Skeletal muscle tissue (tissue), 3 donors: ENCODE measurements at regions not wholly inside any gene's neighbourhood (a gene's known extent, or its start where the extent isn't known, plus 50 kb on each side); places are given as distances from the start of the nearest gene placed in this dataset.

ENCODE experiments used
- H3K27ac ChIP-seq: one replicate; pipeline ENCODE4 v1.7.0; 2013; ENCODE audit warnings: mild to moderate bottlenecking, low read depth, low read length, inconsistent platforms
- H3K27me3 ChIP-seq, 3 donors: one replicate each; pipeline ENCODE4 v1.7.0; 2013; ENCODE audit warnings: low read length in 3 of 3; ENCODE audit not compliant: control insufficient read depth in 3 of 3, insufficient read depth in 3 of 3
- H3K36me3 ChIP-seq, 3 donors: one replicate each; pipeline ENCODE4 v1.7.0; 2013; ENCODE audit warnings: low read length in 3 of 3; ENCODE audit not compliant: control insufficient read depth in 3 of 3, insufficient read depth in 3 of 3
- H3K4me1 ChIP-seq, 3 donors: one replicate each; pipeline ENCODE4 v1.7.0; 2013; ENCODE audit warnings: low read length in 3 of 3, mild to moderate bottlenecking in 3 of 3; ENCODE audit not compliant: control insufficient read depth in 3 of 3, insufficient read depth in 3 of 3
- H3K4me3 ChIP-seq, 3 donors: one replicate each; pipeline ENCODE4 v1.7.0; 2013; ENCODE audit warnings: low read length in 3 of 3
- H3K9ac ChIP-seq, 3 donors: one replicate each; pipeline ENCODE4 v1.7.0; 2013; ENCODE audit warnings: low read length in 3 of 3, mild to moderate bottlenecking in 3 of 3, moderate library complexity in 2 of 3, low read depth in 1 of 3
- H3K9me3 ChIP-seq, 3 donors: one replicate each; pipeline ENCODE4 v1.7.0; 2013; ENCODE audit warnings: low read length in 3 of 3; ENCODE audit not compliant: control insufficient read depth in 3 of 3
- donor health status: Osteomylitis.

DNA sequence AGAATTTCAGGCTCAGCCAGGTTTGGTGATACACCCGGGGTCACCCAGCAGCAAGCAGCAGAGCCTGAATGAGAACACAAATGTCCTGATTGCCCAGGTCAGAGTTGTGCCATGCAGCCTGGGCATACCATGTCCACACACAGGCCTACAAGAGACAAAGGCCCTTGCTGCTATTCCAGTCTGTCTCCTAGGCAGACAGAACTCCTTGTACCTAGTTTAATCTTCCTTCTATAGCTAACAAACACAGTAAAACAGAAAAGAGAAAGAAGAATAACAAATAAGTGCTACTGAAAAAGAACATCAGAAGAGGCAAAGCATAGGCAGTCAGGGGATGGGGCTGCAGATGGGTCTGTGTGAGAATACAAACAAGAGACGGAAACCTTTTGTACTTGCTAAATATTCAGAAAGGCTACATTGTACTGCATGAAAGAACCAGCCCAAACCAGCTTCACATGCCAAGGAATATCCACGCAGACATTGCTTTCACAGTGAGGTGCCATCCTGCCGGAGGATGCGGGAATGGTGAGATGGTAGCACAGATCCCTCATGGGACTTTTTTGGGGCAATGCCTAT is 401.7 kb downstream of the OMA1 start:
- no peaks in the 10 kb centered on the region for H3K9me3 ChIP-seq
- no peak overlapping the region for H3K9ac ChIP-seq
- no peaks in the 10 kb centered on the region for H3K27me3 ChIP-seq
- H3K4me3 ChIP-seq = no peak overlapping the region
- H3K4me1 ChIP-seq = no peaks in the 10 kb centered on the region
- H3K36me3 ChIP-seq = no peaks in the 10 kb centered on the region
- no peak overlapping the region for H3K27ac ChIP-seq

DNA sequence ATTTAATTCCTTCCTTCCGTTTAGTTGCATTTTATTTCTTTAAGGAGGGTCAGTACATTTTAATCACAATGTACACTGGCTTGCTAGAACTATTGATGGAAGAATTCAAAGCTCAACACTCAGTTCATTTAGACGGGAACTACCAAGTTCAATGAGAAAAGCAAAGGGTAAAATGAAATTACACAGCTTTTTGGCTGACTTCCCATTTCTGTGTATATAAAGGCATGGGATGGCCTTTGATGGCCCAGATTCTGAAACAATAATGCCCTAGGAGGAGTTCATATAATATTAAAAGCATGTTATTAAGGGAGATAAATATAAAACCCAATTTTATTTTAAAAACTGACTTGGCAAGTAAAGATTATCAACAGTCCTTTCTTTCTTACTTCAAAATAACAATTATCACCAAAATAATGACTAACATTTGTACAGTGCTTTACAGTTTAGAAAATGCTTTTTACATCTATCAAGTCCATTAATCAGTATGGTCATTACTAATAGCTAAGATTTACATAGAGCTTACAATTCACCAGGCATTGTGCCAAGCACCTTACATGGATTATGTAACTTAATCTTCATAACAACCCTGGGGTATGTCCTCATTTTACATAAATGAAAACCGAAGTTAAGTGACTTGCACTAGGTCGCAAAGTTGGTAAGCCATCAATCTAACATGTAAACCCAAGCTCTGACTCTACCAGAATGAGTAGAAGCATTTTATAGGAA is 402.4 kb downstream of the OMA1 start:
- no peak overlapping the region for H3K9ac ChIP-seq
- H3K4me1 ChIP-seq = no peaks in the 10 kb centered on the region
- no peaks in the 10 kb centered on the region for H3K9me3 ChIP-seq
- H3K4me3 ChIP-seq = no peak overlapping the region
- H3K27ac ChIP-seq = no peak overlapping the region
- no peaks in the 10 kb centered on the region for H3K27me3 ChIP-seq
- no peaks in the 10 kb centered on the region for H3K36me3 ChIP-seq

GRCh38 chr1:58136387-58136786 is 410.1 kb downstream of the OMA1 start:
- H3K36me3 ChIP-seq = no peaks in the 10 kb centered on the region
- peaks cover 0 to 3% (median 0%) of the 10 kb centered on the region in 3 donors for H3K9me3 ChIP-seq
- H3K9ac ChIP-seq = no peak overlapping the region
- H3K27me3 ChIP-seq = no peaks in the 10 kb centered on the region
- no peaks in the 10 kb centered on the region for H3K4me1 ChIP-seq
- no peak overlapping the region for H3K4me3 ChIP-seq
- no peak overlapping the region for H3K27ac ChIP-seq

DNA sequence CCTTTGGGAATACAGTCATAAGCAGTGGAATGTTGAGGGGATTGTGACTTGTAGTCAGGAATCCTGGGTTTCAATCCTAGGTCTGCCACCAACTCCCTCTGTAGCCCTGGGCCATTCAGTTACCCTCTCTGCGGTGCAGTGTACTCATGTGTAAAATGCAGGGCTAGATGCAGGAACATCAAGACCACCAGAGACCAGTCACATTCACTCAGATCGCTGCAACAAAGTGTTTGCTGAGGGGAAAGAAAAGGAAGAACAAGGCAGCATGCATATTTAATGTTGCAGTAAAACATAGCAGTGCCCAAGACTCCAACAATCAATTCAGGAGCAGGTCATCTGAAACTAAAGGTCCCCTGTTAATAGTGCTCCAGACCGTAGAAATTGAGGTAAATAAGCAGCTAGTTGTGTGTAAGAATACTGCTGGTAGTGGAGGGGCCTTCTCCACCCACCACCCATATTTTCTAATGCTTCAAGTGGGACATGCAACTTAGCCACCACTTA is 410.7 kb downstream of the OMA1 start:
- H3K36me3 ChIP-seq = no peaks in the 10 kb centered on the region

DNA sequence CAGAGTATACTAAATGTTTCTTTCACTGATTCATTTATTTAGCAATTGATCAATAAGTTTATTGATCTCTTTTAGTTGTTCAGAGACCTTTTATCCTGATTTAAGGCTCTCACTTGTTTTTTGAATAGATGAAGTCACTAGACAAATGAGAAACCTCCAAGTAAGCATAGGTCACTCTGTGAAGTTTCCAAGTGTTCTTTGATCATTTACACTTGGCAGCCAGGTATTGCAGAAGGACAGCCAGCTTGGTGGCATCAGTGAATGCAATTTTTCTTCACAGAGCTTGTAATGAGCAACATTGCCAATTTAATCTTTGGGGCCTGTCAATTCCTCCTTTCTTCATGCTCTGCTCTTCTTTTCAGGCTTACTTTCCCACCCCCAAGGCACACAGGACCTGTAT is 413.0 kb downstream of the OMA1 start:
- Histone ChIP-seq H3K27ac (no peak overlapping the region), H3K4me1 (no peaks in the 10 kb centered on the region), H3K9me3 (peaks cover 0 to 3% (median 0%) of the 10 kb centered on the region in 3 donors), H3K36me3 (no peaks in the 10 kb centered on the region), H3K27me3 (no peaks in the 10 kb centered on the region), H3K4me3 (no peak overlapping the region), H3K9ac (no peak overlapping the region)

More for the DNA sequence above, 410.7 kb downstream of the OMA1 start:
- no peak overlapping the region for H3K4me3 ChIP-seq
- no peak overlapping the region for H3K27ac ChIP-seq
- H3K27me3 ChIP-seq = no peaks in the 10 kb centered on the region
- H3K9me3 ChIP-seq = peaks cover 0 to 3% (median 0%) of the 10 kb centered on the region in 3 donors
- no peak overlapping the region for H3K9ac ChIP-seq
- no peaks in the 10 kb centered on the region for H3K4me1 ChIP-seq

DNA sequence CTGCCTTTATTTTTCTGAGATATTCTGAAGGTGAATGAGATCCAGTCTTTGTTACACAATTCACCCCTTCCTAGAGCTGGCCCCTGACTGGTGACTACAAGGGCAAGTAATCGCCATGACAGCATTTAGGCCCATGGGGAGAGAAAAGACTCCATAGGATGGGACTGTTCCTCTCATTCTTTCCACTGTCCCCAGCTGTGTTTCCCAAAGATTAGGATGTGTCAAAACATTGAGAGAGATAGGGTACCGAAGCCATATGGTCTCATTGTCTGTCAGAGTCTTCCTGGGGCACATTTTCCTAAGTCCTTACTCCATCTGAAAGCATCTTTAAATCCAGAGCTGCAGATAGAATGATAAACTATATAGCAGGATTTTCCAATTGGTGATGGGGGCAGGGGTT is 423.5 kb downstream of the OMA1 start:
- no peak overlapping the region for H3K4me3 ChIP-seq
- H3K4me1 ChIP-seq = no peaks in the 10 kb centered on the region
- H3K27me3 ChIP-seq = no peaks in the 10 kb centered on the region
- H3K27ac ChIP-seq = no peak overlapping the region
- H3K9me3 ChIP-seq = no peaks in the 10 kb centered on the region
- no peaks in the 10 kb centered on the region for H3K36me3 ChIP-seq
- H3K9ac ChIP-seq = no peak overlapping the region

- Histone ChIP-seq H3K4me1 (no peaks in the 10 kb centered on the region), H3K27me3 (no peaks in the 10 kb centered on the region), H3K27ac (no peak overlapping the region), H3K4me3 (no peak overlapping the region), H3K9ac (no peak overlapping the region), H3K36me3 (no peaks in the 10 kb centered on the region), H3K9me3 (no peaks in the 10 kb centered on the region)
Observed at GRCh38 chr1:58119971-58120370, 426.6 kb downstream of the OMA1 start.

GRCh38 chr1:58116284-58116683 is 430.2 kb downstream of the OMA1 start:
- Histone ChIP-seq H3K27me3 (no peaks in the 10 kb centered on the region), H3K4me1 (no peaks in the 10 kb centered on the region), H3K27ac (no peak overlapping the region), H3K9me3 (no peaks in the 10 kb centered on the region), H3K9ac (no peak overlapping the region), H3K36me3 (no peaks in the 10 kb centered on the region), H3K4me3 (no peak overlapping the region)

- H3K9ac ChIP-seq = no peak overlapping the region
- H3K27ac ChIP-seq = no peak overlapping the region
- H3K4me3 ChIP-seq = no peak overlapping the region
- no peaks in the 10 kb centered on the region for H3K27me3 ChIP-seq
- H3K36me3 ChIP-seq = no peaks in the 10 kb centered on the region
- no peaks in the 10 kb centered on the region for H3K4me1 ChIP-seq
- no peaks in the 10 kb centered on the region for H3K9me3 ChIP-seq
Observed at GRCh38 chr1:58109646-58110200, 436.8 kb downstream of the OMA1 start.

DNA sequence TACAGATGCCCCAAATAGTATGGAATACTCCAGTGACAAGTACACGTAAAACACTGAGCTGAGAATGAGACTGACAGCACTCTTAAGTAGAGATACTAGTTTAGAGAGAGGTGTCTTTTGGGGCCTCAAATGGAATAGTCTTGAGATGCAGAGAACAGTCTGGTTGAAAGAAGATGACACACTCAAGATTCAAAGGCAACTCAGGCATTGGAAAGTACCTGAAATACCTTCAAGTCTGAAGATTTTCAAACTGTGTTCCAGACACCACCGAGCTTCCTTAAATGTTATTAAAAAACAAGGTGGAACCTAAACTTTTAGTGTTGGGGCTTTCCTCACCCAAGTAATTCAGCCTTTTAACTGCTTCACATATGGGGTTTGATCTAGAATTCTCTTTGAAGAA is 437.7 kb downstream of the OMA1 start:
- no peak overlapping the region for H3K27ac ChIP-seq
- no peaks in the 10 kb centered on the region for H3K9me3 ChIP-seq
- no peaks in the 10 kb centered on the region for H3K36me3 ChIP-seq
- H3K4me3 ChIP-seq = no peak overlapping the region
- no peaks in the 10 kb centered on the region for H3K4me1 ChIP-seq
- no peaks in the 10 kb centered on the region for H3K27me3 ChIP-seq
- no peak overlapping the region for H3K9ac ChIP-seq
